Loucy (cell line): ENCODE measurements at regions not wholly inside any gene's neighbourhood (a gene's known extent, or its start where the extent isn't known, plus 50 kb on each side); places are given as distances from the start of the nearest gene placed in this dataset.

Experiments used
- CTCF ChIP-seq: fragments of 200-600 bp; sonication (generic); conservative IDR thresholded peaks from 2 replicates; pipeline ENCODE4 v1.5.1; 2014; ENCODE audit warnings: mild to moderate bottlenecking, antibody characterized with exemption, low read length
- EZH2phosphoT487 ChIP-seq: fragments of 200-600 bp; IDR thresholded peaks from 2 replicates; pipeline ENCODE4 v1.6.1; 2018; ENCODE audit warnings: antibody characterized with exemption, mild to moderate bottlenecking, moderate library complexity, borderline replicate concordance

GRCh38 chr5:67695369-67695768, 498.8 kb upstream of the CD180 start:
- no peak for TF ChIP-seq CTCF
- TF ChIP-seq EZH2phosphoT487 = no peak
